LNCaP clone FGC (cell line): ENCODE measurements at regions not wholly inside any gene's neighbourhood (a gene's known extent, or its start where the extent isn't known, plus 50 kb on each side); places are given as distances from the start of the nearest gene placed in this dataset.
A peak's percentile ranks its signal among the peaks of the same experiment; 100 is the strongest.

ENCODE experiments used
- DNase-seq: peaks from one replicate; pipeline ENCODE4 v3.0.0-alpha.2; 2011; ENCODE audit warnings: low read depth
- H3K4me3 ChIP-seq: 2 replicates; pipeline ENCODE4 v1.5.1; 2011; ENCODE audit warnings: mild to moderate bottlenecking, low read depth, low read length, control low read depth
- CTCF ChIP-seq: IDR thresholded peaks from 2 replicates; pipeline ENCODE4 v1.5.1; 2012; ENCODE audit warnings: mild to moderate bottlenecking; ENCODE audit not compliant: control insufficient read depth, insufficient read depth; ENCODE audit errors: extremely low read depth

GRCh38 chr4:12861422-12861821 is 622.7 kb downstream of the RAB28 start:
- no peak for TF ChIP-seq CTCF
- H3K4me3 ChIP-seq: no peak overlapping the region
- peak; percentile 99 for DNase-seq

GRCh38 chr4:12852338-12853307 is 631.5 kb downstream of the RAB28 start:
- H3K4me3 ChIP-seq: no peak overlapping the region
- peak; percentile 69 for DNase-seq
- peak; percentile 72 for TF ChIP-seq CTCF

- no peak for DNase-seq
- no peak for TF ChIP-seq CTCF
- no peak overlapping the region for H3K4me3 ChIP-seq
These were observed 637.8 kb downstream of the RAB28 start for GRCh38 chr4:12846368-12846767.

GRCh38 chr4:12844141-12844540 is 640.0 kb downstream of the RAB28 start:
- no peak for DNase-seq
- H3K4me3 ChIP-seq: no peak overlapping the region
- TF ChIP-seq CTCF: no peak

- TF ChIP-seq CTCF: no peak
- no peak overlapping the region for H3K4me3 ChIP-seq
- no peak for DNase-seq
These were observed 656.2 kb downstream of the RAB28 start for GRCh38 chr4:12827966-12828365.

GRCh38 chr4:12791536-12791935 is 692.6 kb downstream of the RAB28 start:
- no peak for DNase-seq
- TF ChIP-seq CTCF: no peak
- no peak overlapping the region for H3K4me3 ChIP-seq

GRCh38 chr4:12787261-12787660 is 696.9 kb downstream of the RAB28 start:
- no peak for DNase-seq
- no peak for TF ChIP-seq CTCF
- no peak overlapping the region for H3K4me3 ChIP-seq
